ENCODE measurements at regions not wholly inside any gene's neighbourhood (a gene's known extent, or its start where the extent isn't known, plus 50 kb on each side); places are given as distances from the start of the nearest gene placed in this dataset.

DNA sequence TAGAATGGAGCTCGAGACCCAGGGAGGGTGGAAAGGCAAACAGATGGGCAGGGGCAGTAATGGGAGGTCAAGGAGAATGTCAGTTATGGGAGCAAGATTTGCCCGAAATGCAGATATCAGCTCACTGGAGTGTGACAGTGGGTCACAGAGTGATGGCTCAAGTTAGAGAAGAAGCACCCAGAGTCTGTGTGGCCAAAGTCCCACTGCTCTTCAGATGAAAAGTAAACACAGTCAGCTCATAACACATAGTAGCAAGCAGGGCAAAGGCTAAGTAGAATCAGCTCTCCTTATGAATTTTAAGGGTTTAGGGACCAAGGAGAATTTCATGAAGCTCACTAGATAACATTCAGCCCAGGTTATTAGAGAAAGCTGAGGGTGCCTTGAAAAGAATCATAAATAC is 264.9 kb upstream of the MON1B start:
- no peak for DNase-seq

DNA sequence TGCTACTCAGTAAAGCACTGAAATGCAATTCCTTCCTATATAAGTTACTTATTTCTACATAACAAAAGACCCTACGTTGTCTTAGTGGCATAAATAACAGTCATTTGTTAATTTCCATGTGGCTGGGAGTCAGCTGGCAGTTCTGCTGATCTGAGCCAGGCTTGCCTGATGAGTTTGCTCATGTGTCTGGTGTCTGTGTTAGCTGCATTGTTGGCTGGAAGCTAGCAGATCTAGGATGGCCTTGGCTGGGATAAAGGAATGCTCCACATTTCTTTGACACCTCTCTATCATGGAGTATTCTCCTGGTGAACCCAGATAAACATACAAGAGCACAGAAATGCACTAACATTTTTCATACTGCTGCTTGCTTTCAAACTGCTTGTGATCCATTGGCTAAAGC is 264.4 kb upstream of the MON1B start:
- DNase-seq, result no peak

DNA sequence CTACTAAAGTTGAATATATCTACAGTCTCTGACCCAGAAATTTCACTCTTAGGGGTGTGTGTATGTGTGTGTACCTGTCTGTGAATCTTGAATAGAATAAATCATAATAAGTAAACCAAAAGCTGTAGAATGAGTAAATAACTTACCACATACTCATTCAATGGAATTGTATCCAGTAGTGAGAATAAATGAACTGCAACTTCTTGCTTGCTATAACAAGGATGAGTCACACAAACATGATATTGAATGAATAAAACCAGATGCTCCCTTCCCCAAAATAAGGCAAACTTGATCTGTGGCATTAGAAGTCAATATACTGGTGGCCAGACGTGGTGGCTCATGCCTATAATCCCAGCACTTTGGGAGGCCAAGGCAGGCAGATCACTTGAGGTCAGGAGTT is 259.8 kb upstream of the MON1B start:
- no peak for DNase-seq

DNA sequence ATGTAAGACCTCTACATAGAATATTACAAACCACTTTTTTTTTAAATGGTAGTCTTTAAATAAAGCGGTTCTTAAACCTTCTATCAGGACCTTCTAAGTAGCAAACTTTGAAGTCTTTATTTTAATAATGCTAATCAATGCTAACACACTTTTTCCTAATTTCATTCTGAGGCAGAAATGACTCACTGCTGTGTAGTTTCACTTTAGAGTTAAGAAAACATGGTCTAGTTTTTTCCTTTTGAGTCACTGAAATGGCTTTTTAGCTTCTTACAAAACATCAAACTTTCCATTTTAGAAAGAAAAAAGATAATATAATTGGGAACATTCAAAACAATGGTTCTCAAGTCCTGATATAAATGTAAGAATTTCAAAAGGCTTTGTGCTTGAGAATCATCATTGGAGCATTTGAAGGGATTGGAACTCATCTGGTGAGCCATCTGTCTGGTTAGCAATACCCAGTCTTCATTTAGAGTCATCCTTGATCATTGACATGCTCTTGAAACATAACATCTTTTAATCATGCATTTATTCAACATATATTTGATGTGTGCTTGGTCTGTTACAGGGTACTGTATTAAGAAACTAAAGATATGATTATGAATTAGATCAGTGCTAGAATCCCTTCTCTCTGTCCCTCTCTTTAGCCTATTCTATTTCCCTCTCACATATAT is 258.3 kb upstream of the MON1B start:
- no peak for DNase-seq

DNA sequence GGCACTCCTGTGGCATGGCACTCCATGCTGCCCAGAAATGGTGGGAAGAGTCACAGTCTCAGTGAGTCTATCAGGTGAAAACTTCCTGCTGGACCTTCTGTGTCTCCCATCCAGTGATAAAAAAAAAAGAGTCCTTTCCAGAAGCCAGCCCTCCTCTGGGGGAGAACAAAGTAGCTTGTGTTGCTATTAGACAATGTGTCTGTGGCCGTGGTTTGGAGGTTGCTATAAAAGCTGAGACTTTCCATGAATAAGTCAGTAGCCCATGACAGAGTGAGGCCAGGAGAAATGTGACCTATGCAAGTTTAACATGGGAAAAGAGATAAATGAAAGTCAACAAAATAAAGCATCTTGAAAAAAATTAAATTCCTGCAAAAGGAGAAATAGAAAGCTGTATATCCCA is 250.7 kb upstream of the MON1B start:
- no peak for DNase-seq

DNA sequence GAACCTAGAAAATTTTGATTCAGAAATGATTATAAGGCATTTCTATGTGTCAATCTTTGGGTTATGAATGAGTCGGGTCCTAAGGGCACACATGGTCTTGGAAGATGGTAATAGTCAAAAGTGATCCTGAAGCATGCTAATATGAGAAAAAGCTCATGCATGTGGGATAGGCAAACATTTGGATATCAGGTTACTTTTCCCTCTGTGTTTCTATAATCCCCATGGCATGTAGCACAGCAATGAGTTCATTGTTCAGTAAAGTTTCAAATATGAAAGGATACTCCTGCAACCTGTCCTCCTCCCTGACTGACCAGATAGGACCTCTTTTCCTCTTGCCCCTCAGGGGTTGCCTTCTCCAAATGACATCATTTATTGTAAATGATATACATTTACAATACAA is 249.9 kb upstream of the MON1B start:
- DNase-seq, result no peak

DNA sequence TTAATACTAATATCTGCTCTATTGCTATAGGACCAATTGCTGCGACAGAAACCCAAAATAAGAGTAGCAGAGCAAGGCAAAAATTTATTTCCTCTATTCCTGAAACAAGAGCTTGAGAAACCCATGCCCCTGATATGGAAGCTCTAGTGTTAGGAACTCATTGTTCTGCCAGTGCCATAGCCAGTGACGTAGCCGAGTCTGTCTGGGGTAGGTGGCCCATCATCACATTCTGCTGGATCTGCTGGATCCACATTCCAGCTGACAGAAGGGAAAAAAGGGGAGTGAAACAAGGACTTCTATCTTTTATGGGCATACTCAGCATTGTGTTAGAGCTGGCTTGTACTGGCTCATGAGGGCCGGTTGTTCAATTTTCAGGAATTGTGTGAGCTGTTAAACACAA is 248.9 kb upstream of the MON1B start:
- DNase-seq, result no peak

DNA sequence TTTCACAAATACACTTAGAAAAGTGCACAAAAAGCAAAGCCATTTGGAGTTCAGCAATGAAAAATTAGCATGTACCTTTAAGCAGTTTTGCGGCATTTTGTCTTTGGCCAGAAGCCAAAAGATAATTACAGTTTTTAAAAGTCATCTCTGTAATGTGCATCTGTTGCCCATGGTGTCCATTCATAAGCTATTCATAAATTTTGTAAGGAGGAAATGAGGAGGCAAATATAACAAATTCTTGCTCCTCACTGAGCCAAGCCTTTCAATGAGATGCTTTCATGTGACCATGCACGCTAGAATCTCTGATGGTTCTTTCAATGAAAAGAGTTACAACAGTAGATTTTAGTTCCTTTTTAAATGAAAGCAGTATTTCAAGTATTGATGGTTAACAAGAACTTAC is 247.1 kb upstream of the MON1B start:
- no peak for DNase-seq

DNA sequence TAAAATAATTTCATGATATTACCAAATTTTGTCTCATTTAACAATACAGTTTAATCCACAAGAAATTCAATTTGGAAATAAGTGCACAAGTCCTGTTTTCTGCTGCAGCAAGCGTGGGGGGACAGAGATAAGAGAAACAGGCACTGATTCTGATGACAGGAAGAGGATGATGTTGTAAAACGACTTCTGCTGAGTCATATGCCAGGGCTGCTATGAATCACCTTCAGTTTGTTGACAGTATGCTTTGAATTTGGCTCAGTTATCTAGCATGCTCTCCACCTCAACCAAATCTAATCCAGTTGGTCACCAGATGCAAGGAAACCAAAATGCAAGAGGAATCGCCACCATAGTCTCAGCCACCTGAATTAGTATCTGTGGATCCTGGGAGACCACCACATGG is 244.1 kb upstream of the MON1B start:
- no peak for DNase-seq

DNA sequence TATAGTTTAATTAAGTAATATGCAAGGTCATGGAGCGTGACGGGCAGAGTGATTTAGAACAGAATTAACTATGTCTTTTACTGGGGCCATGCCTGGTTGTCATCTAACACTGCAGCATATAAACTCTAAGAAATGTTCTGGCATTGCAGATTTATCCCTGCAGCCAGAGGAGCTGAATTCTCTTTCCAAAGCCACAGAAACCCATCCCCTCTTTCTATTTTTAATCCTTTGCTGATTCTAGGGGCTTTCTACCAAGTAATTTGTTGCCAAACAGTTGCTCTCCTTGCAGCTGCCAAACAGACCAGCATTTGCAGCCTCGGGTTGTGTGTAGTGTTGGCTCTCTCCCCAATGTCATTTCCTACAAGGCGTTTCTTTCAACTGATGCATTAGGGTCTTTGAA is 243.2 kb upstream of the MON1B start:
- no peak for DNase-seq

DNA sequence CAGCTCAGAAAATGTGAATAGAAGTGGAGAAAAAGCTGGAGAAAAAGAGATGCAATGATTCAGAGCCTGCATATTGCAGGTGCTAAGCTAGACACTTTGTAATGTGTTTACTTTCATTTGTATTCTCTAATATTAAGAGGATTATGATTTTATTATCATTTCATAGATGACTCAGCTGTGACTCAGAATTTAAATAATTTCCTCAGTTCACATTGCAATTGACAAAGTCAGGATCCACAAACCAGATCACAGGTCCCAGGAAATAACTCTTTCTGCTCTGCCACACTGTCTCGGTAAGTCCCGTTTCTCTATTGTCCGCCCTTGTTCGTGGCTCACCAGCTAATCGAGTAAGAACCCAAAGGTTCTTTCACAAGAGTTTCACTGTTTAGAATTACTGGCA is 235.4 kb upstream of the MON1B start:
- DNase-seq, result no peak

DNA sequence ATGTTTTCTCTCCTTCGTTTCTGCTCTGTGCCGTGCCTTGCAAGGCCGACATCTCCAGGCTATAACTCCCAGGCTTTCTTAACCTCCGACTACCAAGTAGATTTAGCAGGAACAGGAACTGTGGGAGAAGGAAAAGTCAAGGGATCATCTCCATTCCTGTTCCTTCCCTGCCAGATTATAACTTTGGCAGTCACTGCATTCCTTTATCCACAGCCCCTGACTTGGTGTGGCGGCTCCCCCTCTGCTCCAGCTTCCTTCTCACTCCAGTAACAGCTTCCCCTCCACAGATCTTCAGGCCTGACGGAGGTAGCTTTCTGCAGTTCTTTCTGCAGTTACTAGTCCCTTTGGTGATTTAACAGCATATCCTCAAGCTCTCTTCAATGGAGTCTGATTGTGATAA is 234.6 kb upstream of the MON1B start:
- no peak for DNase-seq

DNA sequence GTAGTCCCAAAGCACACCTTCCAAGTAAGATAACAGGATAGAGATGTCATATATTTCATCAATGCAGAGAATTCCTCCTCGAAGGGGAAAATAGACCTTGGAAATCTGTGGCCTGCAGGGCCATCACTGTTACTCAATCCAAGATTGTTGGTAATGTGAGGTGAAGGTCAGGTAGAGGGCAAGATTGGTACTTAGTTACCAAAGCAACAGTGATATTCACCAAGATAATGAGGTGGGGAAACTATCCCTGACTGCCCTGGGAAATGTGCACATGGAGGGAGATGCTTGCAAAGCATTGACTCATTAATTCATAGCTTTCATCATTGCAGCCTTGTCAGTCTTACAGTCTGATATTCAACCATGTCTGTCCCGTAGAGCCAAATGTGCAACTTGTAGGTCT is 234.1 kb upstream of the MON1B start:
- no peak for DNase-seq

DNA sequence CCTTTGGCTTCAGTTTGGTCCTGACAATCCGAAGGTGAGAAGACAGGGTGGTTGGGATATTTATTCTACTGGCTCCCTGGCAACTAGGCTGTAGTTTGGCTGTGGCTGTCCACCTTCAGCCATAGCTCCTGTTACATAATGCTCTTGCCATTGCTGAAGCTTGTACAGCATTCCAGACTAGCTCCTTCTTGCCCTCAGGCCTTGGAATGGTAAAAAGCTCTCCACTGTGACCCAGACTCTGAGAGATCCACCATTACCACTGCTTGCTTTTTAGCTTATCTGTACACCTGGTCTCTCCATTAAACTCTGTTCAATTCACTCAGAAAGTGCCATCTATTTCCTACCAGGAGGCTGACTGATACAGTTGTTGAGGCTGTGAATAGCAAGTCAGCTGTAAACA is 231.8 kb upstream of the MON1B start:
- no peak for DNase-seq

DNA sequence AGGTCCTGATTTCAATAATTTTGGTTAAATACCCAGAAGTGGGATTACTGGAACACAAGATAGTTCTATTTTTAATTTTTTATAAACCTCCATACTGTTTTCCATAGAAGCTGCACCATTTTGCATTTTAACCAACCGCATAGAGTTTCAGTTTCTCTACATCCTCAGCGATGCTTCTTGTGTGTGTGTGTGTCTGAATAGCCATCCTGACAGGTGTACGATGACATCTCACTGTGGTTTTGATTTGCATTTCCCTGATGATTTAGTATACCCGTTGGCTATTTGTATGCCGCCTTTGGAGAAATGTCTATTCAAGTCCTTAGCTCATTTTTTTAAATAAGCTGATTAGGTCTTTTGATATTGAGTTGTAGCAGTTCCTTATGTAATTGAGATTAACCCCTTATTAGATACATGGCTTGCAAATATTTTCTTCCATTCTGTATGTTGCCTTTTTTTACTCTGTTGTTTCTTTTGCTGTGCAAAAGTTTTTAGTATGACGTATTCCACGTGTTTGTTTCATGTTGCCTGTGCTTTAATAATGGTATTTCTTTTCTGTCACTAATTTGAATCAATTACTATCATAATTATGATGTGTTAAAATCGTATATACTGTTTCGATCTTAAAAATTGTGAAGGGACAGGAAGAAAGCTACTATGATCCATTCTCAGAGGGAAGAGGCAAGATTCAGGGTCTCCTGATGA is 227.2 kb upstream of the MON1B start:
- no peak for DNase-seq

DNA sequence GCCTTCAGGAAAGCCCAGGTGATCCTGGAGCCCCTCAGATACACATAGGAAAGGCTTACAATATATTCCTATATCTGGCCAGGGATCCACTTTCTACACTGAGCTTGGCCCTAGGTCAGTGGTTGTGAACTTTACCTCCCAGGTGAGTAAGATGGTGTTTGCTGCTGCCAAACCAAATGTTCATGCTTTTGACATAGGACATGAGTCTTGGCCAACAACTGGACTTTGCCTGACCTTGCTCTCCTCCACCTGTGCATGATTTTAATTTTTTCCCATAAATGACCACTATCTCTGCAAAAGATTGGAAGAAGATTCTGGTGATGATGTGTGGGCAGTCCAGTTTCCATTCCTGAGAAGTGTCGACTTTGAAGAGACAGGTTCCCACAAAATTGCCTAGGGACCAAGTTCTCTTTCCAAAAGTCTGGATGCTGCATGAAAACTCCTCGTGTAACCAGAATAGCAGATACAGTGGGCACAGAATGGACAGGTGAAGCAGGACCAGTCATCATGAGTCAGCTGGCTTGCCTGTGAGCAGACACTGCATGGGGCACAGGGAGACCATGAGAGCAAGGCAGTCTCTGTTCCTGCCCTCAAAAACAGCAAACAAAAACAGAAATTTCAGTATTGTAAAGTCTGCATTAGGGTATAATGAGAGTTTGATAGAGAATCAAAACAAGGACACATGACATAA is 226.4 kb upstream of the MON1B start:
- DNase-seq, result no peak

DNA sequence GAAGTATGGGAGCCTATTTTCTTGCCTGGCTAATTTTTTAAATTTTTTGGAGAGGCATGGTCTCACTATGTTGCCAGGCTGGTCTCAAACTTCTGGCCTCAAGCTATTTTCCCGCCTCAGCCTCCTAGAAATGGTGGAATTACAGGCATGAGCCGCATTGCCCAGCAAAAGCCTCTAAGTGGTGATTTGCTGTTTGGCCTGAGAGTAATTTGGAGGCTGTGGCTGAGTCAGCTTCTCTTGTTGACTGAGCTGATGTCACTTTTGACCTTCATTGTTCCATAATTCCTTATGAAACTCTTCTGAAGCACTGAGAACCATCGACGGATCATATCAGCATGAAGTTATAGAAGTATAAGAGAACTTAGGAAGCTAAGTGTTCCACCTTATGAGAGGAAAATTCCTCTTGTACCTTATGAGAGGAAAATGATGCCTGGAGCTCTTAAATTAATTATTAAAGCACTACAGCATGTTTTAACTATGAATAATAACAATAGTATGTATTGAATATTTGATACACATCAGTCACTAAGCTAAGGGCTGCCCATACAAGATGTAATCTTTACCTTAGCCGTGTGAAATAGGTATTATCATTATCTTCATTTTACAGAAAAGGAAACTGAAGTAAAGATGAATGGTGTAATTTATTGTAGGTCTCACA is 220.8 kb upstream of the MON1B start:
- no peak for DNase-seq

DNA sequence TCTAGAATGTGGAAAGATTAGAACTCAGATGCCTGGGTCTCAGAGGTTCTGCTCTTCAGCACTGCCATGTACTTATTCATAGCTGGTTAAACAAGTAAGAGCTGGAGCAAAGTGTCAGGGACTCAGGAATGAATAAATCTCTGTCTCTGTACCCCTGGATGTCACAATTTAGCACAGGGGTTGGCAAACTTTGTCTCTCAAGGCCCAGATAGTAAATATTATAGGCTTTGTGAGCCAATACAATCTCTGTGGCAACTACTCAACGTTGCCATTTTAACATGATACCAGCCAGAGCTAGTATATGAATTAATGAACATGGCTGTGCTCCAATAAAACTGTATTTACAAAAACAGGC is 220.3 kb upstream of the MON1B start:
- no peak for DNase-seq

DNA sequence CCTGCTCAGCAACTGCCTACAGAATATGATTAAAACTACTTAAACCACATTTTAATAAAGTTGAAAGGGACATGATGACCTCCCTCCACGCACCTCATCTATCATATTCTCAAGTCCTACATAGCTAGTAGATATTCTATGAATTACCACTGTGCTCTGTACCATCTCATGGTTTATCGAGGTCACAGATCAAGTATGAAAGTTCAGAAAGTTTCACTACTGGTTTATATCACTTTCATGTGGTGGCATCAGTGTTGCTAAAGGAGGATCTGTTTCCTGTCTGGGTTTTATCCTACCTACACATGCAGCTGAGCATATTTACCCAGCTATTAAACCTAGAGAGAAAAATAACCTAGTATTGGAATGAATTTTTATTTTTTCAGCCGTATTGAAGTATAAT is 214.9 kb upstream of the MON1B start:
- no peak for DNase-seq

DNA sequence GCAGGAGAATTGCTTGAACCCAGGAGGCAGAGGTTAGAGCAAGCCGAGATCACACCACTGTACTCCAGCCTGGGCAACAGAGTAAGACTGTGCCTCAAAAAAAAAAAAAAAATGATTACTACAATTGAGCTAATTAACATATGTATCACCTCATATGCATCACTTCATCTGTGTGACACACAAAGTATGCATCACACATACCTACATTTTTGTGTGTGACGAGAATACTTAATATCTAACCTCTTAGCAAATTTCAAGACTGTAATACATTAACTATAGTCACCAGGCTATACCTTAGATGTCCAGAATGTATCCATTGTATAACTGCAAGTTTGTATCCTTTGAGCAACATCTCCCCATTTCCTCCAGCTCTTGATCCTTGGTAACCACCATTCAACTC is 214.2 kb upstream of the MON1B start:
- DNase-seq, result no peak

DNA sequence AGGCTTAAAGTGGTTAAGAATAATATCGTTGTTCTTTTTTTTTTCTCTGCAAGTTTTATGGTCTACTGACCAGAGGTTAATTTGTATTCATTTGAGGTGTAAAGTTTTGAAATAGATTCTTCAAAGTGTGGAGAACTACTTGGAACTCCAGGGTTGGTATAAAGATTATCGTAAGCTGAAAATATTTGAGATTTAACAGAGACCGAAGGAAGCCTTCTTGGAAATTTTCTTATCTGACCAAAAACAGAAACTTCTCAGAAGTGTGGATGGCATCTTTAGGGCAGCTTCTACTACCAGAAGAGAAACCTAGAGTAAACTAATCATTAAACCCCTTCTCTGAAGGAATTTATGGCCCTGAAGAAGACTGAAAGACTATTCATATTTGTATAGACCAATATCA is 206.8 kb upstream of the MON1B start:
- no peak for DNase-seq

DNA sequence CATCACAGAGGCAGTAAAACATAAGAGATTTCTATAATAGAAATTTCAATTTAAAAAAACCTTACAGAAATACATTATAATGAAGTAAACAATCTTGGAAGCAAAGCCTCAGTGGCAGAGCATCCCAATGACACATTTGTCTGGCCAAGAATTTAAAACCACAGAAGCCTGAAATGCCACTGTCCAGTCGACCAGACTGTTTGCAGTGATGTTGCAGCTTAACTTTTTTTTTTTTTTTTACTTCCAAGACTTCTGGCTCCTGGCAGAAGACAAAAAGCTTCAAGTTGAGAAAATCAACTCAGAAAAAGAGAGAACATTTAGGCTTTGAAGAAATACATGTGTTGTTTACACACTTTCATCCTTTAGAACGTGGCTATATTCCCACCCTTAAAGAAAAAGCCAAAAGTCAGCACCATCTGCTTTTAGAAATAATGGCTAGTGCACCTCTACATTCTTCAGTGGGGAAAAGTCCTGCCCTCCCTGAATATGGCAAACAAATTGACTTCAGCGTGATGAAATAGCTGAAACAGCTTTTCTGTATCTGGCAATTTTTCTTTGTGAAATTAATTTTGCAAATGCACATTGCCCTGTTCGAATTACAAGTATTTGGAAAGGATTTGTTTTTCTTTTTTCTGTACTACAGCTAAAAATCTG is 205.5 kb upstream of the MON1B start:
- no peak for DNase-seq

DNA sequence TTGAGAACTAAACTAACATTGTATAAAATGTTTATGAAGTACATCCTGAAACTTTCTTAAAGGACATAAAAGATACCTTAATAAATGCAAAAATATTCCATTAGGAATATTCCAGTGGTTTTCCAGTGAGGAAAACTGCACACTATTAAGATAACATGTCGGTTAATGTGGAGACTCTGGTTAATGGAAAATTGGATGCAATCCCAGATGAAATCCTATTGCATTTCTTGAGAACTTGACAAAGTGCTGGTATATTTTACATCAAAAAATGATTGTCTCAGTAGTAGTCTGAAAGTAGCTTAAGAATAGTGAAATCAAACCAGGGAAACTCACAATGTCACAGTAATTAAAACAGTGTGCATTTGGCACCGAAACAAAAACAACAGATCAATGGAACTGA is 202.5 kb upstream of the MON1B start:
- DNase-seq, result no peak

DNA sequence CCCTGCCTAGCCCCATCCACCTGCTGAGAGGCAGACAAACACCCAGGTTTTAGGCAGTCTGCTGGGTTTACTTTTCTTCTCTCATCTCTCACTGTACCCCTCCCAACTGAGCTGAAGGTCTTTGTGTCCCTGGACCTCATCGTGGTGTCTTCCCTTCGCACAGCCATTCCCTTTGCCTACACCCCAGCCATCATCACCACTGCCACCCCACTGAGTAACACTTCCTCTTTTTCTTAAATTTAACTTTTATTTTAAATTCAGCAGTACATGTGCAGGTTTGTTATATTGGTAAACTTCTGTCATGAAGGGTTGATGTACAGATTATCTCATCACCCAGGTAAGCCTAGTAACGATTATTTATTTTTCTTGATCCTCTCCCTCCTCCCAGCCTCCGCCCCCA is 188.3 kb upstream of the MON1B start:
- DNase-seq, result no peak

Data from CD4-positive, alpha-beta T cell treated with Interferon gamma for 1 hour (primary cell).